Stimulated activated naive CD4-positive, alpha-beta T cell (primary cell): ENCODE measurements at regions not wholly inside any gene's neighbourhood (a gene's known extent, or its start where the extent isn't known, plus 50 kb on each side); places are given as distances from the start of the nearest gene placed in this dataset.

Experiments
- DNase-seq, 6 experiments: peaks; one replicate each; lab custom pipeline; 2025; lab: John Stamatoyannopoulos, UW

GRCh38 chr4:120525106-120525505 lies 397.4 kb downstream of the PRDM5 start:
- DNase-seq = no peak

- no peak for DNase-seq
These were observed 398.3 kb downstream of the PRDM5 start for GRCh38 chr4:120524237-120524636.

- DNase-seq = no peak
These were observed 401.8 kb downstream of the PRDM5 start for GRCh38 chr4:120520761-120521160.

GRCh38 chr4:120517966-120518365 lies 404.6 kb downstream of the PRDM5 start:
- DNase-seq = no peak

- DNase-seq = no peak
These were observed 412.8 kb downstream of the PRDM5 start for GRCh38 chr4:120509719-120510118.

GRCh38 chr4:120509222-120509621 lies 413.3 kb downstream of the PRDM5 start:
- no peak for DNase-seq

- no peak for DNase-seq
These were observed 414.5 kb downstream of the PRDM5 start for GRCh38 chr4:120508036-120508435.

GRCh38 chr4:120506536-120506935 lies 416.0 kb downstream of the PRDM5 start:
- DNase-seq = no peak

GRCh38 chr4:120498678-120499077 lies 423.8 kb downstream of the PRDM5 start:
- DNase-seq = no peak

- DNase-seq = no peak
These were observed 424.8 kb upstream of the MAD2L1 start for GRCh38 chr4:120491481-120491880.

- DNase-seq = no peak
These were observed 415.1 kb upstream of the MAD2L1 start for GRCh38 chr4:120481756-120482155.

GRCh38 chr4:120472447-120473131 lies 405.9 kb upstream of the MAD2L1 start:
- DNase-seq = no peak

- no peak for DNase-seq
These were observed 399.8 kb upstream of the MAD2L1 start for GRCh38 chr4:120466429-120466828.

GRCh38 chr4:120454788-120455187 lies 388.1 kb upstream of the MAD2L1 start:
- DNase-seq = no peak

- no peak for DNase-seq
These were observed 385.9 kb upstream of the MAD2L1 start for GRCh38 chr4:120452536-120452935.

- DNase-seq = no peak
These were observed 385.4 kb upstream of the MAD2L1 start for GRCh38 chr4:120452001-120452400.

GRCh38 chr4:120447774-120448173 lies 381.1 kb upstream of the MAD2L1 start:
- no peak for DNase-seq

GRCh38 chr4:120446051-120446567 lies 379.5 kb upstream of the MAD2L1 start:
- DNase-seq = no peak

GRCh38 chr4:120445186-120445585 lies 378.5 kb upstream of the MAD2L1 start:
- no peak for DNase-seq

- no peak for DNase-seq
These were observed 376.5 kb upstream of the MAD2L1 start for GRCh38 chr4:120443116-120443515.

GRCh38 chr4:120440730-120441129 lies 374.1 kb upstream of the MAD2L1 start:
- DNase-seq = no peak

- DNase-seq = no peak
These were observed 368.5 kb upstream of the MAD2L1 start for GRCh38 chr4:120435179-120435578.

- no peak for DNase-seq
These were observed 368.1 kb upstream of the MAD2L1 start for GRCh38 chr4:120434756-120435155.

- DNase-seq = no peak
These were observed 365.7 kb upstream of the MAD2L1 start for GRCh38 chr4:120432301-120432860.
